ENCODE measurements at regions not wholly inside any gene's neighbourhood (a gene's known extent, or its start where the extent isn't known, plus 50 kb on each side); places are given as distances from the start of the nearest gene placed in this dataset.
"Not testable (repeated sequence)": the region's sequence is repeated elsewhere in the genome, so short reads cannot be mapped to it uniquely, and the experiment has no call there.

DNA sequence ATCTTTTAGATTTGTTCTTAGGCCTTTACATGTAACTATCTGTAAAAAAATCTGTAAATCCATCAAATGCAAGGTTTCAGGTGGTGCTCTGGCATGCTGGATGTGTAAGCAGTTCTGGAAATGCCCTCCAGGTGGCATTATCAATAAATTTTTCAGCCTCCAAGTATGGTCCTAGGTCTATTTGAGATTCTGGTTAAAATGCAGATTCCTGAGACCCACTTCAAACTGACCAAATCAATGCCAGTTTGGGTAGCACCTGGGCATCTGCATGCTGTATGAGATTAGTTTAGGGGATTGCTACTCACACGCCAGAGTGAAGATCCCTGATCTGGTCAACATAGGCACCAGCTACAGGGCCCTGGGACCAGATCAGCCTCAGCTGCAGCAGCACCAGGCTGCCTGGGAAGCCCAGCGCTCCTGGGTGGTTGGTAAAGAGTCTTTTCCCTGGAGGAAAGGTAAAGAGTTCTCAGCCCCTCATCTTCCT, 507.3 kb upstream of the CITED2 start:
- DNase-seq (ENCODE audit: low spot score): peak; percentile 50

DNA sequence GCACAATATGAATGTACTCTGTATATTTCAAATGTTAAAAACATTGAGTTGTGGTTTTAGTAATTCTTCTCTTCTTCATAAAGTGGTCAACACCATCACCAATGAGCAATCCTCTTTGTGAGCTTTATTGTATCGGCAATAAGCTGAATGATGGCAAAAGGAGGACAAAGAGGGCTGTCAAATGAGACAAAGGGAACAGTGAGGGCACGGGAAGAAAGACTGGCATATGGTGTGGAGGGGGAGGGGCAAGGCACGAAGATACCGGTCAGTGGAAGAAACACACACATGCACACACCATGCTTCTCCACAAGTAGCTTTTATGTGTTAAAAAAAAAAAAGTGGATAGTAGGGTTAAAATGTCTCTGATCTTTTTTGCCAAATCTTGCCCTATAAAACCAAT, 506.8 kb upstream of the CITED2 start:
- no peak for DNase-seq (ENCODE audit: low spot score)

DNA sequence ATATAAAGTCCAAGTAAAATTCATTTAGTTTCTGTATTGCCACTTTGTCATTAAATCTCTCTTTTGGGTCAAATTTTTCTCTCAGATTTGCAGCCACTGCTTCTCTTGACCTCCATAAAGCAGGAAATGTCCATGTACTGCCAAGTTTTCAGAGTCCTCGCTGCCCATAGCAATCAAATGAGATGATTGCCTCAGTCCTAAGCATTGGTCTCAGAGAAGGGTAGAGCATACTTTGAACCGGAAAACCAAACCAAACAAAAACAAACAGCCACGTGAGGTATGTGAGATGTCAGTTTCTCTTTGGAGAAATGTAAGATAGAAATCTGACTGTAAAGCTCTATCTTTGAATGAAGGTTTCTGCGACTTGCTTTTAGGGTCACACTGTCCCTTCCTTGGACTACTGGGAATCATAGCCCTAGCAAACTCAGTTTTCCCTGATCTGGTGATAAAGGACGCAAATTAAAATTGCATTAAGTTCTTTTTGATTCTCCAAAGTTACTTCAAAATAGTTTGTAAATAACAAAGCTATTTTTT, 505.4 kb upstream of the CITED2 start:
- DNase-seq (ENCODE audit: low spot score): no peak

DNA sequence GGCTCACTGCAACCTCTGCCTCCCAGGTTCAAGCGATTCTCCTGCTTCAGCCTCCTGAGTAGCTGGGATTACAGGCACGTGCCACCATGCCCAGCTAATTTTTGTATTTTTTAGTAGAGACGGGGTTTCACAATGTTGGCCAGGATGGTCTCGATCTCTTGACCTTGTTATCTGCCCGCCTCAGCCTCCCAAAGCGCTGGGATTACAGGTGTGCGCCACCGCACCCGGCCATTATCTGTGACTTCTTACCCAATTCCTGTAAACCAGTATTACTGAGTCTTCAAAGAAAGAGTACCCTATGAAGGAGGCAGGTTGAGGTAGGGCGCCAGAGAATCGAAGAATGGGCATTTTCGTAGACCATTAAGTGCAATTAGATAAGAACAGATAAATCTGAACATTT, 504.8 kb upstream of the CITED2 start:
- DNase-seq (ENCODE audit: low spot score): not testable (repeated sequence)

DNA sequence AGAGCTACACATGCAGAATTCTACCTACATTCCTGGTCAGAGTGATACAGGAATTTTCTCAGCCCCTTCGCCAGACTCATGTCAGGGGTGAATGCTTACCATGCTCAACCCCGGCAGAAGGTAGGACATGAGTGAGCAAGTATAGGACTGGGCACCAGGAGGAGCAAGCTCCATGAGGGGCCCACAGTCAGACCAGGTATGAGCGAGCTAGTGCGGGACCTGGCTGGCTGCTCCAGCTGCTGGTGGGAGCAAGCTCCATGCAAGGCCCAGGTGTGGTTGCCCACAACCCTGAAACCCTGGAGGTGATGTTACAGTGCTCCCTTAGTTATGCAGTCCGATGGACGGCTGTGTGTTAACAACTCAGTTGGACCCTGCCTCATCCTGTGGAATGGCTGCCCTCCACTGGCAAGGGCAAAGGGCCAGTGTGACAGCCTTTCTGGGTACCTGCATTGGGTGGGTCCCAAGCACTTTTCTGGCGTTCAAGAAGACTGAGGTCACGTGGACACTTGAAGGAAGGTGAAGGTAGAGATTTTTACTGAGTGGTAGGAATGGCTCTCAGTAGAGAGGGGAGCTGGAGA, 503.5 kb upstream of the CITED2 start:
- DNase-seq (ENCODE audit: low spot score): no peak

DNA sequence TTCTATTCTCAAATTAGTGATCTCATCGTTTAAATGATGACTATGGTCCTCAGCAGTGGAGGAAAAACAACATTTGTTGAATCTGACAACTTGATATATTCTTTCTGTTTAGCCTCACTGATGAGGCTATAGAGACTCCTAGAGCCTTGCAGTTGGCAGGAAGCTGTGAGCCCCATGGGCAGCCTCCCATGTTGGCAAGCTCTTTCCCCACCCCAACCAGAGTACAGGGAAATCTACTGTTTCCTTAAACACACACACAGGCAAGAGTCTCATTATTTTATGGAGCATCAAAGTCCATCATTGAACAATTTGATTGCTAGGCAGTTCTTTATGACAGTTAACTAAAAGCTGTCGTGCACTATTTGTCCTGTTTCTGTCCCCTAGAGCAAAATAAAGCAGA, 498.2 kb upstream of the CITED2 start:
- no peak for DNase-seq (ENCODE audit: low spot score)

DNA sequence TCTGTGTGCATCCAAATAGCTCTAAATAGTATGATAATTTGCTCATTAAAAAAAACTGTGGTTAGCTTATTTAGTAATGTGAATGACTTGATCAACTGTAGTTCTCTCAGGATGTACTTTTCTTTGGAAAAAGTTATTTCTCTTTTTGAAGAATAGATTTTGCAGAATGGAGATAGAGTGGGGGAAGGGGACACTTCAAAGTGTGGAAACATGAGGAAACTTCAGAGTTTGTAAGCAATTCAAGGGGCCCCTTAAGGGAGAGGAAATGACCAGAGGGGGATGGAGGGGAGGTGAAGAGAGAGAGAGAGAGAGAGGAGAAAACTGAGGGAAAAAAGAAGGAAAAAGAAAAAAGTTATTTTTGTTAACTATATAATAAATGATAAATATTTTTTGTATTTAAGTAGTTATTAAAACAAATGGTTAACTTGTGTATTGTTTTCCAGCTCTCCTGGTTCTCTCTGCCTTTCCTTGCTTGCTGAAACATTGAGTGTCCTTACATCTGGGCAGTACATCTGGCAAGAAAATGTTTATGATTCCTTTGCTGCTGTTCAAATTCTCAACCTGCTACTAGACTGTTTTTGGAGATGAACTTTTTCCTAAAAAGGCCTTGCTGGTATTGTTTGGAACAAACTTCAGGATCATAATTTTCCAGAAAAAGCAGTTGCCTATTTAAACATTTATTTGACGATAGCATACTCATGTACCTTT, 497.5 kb upstream of the CITED2 start:
- no peak for DNase-seq (ENCODE audit: low spot score)

DNA sequence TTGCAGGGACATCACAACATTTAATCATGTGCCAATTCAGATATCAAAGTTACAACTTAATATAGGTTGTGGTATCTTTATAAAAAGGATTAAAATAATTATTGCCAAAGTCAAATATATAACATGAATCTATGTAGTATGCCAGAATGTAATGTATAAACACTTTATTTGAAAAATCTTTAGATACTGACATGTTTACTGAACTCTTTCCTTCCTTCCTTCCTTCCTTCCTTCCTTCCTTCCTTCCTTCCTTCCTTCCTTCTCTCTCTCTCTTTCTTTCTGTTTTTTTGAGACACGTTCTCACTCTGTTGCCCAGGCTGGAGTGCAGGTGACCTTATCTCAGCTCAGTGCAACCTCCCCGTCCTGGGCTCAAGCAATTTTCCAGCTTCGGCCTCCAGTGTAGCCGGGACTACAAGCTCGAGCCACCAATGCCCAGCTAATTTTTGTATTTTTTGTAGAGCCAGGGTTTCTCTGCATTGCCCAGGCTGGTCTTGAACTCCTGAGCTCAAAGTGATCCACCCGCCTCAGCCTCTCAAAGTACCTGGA, 496.8 kb upstream of the CITED2 start:
- no peak for DNase-seq (ENCODE audit: low spot score)

DNA sequence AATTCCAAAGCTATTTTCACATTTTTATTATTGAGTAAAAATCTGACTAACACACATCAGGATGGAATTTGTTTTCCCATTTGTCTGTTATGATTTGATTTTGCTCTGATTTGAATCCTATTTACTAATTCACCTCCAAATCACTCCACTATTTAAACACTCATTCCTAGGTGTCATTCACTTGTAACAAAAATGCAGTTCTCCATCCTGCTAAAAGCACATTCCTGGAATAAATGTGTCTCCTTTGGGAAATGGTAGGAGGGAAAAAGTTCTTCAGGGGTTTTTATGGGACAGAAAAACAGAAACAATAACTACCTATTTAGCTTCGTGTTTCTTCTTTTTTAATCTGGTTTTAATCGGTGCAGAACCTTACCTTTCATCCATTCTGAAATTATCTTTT, 494.1 kb upstream of the CITED2 start:
- DNase-seq (ENCODE audit: low spot score): no peak

DNA sequence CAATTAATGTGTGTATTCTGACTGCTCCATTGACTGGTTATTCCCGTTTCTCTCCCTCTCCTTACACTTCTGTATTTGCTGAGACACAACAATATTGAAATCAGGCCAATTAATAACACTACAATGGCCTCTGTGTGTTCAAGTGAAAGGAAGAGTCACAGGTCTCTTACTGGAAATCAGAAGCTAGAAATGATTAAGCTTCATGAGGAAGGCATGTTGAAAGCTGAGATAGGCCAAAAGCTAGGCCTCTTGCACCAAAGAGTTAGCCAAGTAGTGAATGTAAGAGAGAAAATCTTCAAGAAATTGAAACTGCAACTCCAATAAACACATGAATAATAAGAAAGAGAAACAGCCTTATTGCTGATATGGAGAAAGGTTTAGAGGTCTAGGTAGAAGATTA, 489.5 kb upstream of the CITED2 start:
- DNase-seq (ENCODE audit: low spot score): no peak

DNA sequence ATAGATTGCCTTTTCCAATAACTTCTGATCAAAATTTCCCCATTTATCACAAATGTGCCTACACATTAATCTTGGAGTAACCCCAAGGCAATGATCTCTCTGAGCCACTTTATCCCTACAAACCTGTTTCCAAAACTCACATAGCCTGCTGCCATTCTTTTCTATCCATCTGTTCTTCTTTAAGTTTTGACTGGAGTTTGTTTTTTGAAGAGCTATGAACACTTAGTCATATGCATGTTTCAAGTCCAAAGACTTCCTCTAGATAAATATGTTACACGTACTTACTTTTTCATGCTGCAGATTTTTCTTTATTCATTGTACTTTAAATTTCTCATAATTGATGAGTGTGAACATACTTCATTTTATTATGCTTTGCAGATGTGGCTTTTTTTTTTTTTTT, 488.9 kb upstream of the CITED2 start:
- no peak for DNase-seq (ENCODE audit: low spot score)

DNA sequence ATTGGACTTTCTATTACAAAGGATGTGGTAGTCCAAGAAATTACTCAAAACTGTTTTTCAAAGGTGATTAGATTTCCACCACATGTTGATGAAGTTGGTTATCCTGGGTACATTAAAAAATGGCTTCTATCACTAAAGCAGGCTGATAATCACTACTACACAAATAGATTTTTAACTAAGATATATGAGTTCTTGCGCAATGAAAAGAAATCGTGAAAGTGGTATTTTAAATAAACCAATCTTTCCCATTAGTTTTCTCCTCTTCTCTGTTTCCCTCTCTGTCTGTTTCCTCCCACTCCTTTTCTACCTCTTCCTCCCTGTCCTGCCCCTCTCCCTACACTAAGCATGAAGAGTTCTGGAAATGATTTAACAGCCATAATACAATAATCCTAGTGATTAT, 487.9 kb upstream of the CITED2 start:
- DNase-seq (ENCODE audit: low spot score): no peak

DNA sequence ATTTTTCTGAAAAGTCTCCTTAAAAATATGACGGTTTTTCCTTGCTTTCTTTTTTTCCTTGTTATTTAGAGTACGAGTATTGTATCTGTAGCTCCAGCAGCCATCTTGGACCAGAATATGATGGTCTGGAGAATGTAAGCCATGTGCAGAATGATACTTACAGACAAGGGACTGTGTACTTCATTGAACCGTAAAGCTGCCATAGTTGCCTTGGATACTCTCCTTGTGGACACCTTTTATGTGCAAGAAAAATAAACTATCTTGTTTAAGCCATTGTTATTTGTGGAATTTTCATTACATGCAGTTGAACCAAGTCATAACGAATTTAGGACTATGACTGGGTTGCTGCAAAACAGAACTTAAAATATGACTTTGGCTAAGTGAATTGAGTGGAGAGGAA, 485.8 kb upstream of the CITED2 start:
- DNase-seq (ENCODE audit: low spot score): no peak

DNA sequence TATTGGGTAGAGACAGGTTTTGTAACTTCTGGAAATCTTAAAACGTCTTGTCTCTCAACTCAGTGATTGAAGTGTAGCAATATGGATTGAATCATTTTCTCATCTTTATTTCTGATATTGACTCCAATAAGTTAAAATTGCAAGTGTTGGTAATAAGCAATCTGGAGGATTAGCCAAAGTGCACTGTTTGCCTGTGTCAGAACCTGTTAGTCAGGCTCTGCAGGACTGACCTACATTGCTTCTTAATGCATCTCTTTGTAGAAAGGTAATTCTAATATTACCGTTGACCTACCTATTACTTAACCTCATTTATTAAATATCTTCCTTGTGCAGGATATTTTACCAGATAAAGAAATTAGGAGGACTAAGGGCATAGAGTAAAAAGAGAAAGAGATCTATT, 484.0 kb upstream of the CITED2 start:
- DNase-seq (ENCODE audit: low spot score): no peak

DNA sequence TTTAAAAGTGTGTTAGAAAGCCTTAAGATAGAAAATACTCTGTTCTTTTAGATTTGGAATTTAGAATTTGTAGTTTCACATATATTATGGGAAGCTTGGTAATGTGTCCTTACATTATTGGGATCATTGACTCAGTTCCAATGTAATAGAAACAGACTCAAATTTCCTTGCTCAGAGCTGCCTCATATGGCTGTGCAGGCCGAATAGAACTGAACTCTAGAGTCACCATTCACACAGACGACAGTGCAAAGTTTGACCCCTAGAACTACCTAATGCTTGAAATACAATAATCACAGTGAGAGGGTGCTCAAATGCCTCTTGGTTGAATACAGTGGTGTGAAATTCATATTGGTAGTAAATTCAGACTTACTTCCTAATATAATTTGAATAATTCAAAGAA, 482.7 kb upstream of the CITED2 start:
- no peak for DNase-seq (ENCODE audit: low spot score)

DNA sequence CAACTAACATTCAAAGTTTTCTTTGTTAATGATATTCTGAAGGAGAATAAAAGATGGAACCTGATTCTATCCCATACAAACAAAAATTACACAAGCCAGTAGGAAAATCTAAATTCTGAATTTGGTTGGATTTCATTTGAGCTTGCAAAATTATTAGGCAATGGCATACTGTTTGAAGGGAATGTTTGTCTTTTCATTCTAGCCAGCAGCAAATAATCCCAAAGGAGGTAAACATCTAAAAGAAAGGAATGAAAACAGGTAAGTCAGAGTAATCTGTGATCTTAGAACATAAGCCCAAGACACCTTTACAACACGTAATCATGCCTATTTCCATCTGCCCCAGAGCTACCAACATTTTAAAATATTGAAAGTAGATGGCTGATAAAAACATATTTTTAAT, 482.1 kb upstream of the CITED2 start:
- DNase-seq (ENCODE audit: low spot score): no peak

DNA sequence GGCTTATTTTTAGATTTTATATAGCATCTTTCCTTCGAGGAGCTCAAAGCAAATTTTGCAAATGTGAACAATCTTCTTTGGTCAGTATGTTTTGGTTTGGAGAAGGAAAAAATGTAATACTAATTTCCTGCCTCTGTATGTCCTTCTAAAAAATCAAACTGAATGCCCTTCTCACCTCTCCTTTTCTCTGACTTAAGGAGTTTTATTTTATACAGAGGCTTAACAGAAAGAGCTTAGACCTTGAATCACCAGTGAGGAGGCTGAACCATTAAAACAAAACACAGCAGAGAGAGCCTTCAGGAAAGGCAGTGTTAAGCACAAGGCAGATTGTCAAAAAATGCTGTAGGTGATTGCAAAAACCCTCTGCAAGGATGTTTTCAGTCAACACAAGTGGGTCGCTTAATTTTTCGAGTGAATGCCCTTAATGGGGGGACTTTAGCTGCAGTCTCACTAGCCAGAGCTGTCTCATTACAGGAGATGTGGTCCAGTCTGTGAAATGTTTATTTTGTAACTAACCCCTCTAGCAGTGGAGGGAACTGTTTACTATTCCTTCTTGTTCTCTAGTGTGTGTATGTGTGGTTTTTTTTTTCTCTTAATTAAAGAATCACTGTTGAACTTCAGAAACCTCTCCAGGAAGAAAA, 481.3 kb upstream of the CITED2 start:
- no peak for DNase-seq (ENCODE audit: low spot score)

DNA sequence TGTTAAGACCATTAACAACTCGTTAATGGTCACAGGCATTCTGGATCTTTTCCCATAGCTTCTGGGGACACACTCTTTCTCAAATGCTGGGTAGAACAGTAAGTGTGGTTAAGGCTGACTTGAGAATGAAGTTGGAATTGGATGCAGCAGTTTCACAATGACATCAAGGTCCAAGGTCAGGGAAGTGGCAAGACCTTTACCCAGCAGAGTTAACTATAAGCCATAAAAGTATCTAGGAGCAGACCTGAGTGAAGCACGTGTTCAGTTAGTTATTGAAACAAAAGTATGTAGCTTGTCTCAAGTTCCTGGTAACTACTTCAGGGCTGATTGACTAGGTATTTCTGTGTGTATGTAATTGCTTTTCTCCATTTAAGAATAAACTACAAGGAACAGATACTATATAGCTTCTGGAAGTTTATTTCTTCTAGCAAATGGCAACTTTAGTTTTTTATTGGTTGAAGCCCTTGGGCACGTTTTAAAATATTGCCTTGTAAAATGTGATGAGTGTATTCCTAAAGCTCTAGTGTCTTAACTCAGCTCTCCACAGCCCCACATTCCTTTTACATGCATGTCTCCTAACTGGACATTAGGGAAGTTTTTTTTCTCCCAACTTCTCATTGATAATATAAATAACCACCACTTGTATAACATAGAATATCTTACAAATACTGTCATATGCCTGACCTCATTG, 479.0 kb upstream of the CITED2 start:
- no peak for DNase-seq (ENCODE audit: low spot score)

DNA sequence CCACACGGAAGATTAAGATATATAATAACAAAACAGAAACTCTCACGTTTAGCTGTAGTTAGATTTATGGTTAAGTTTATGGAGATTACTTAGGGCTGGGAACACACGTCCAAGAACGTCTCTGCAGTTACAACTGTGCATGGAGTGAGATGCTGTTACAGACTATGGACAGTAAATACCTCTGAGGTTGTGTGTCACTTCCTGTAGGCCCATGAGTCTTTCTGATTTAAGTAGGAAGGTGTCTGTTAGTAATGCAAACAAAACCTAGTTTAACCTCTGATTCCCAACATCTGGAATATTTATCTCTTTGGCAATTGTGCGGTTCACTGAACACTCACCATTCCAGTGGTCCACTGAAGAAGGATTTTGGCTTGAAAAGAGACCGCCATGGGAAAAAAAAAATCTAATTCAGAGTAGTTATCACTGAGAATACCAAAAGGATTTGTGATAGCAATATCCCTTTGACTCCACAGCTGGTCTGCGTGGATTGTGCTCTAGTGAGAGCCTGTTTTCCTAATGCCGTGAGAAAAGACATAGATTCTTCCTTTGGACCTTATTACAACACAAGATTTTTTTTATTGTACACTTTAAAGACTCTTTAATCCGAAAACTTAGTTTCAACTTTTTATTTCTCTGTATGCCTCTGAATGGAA, 478.2 kb upstream of the CITED2 start:
- DNase-seq (ENCODE audit: low spot score): no peak

DNA sequence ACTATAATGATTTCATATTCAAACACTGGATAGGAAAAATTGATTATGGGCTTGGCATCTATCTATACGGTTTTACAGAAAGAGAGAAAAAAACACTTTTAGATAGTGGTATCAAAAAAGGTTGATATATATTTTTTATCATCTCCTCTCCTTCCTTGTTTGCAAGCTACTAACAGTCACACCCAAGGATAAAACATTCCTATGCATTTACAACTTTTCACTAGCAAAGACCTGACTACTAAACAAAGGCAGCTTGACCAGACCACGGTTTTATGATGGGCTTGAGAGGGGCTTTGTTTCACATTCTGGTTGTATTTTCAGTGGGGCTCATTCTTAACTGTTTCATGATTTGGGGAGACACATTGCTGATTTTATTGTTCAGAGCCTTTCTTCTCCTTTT, 477.6 kb upstream of the CITED2 start:
- no peak for DNase-seq (ENCODE audit: low spot score)

DNA sequence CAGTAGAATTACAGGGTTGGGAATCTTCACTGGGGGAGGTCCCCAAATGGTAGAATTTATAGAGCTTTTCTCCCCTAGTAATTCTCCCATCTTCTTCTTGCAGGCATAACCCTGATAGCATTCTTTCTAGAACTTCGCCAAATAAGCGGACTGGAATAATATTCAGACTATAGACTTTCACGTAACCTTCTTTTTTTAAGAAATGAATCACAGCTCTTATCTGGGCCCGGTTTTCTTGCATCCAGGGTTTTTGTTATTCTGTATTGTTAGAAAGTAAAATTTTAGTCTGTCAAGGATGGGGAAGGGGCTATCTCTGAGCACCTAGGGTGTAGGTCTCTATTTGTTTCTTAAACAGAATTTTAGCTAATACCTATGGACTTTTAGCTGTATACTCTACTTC, 476.8 kb upstream of the CITED2 start:
- no peak for DNase-seq (ENCODE audit: low spot score)

DNA sequence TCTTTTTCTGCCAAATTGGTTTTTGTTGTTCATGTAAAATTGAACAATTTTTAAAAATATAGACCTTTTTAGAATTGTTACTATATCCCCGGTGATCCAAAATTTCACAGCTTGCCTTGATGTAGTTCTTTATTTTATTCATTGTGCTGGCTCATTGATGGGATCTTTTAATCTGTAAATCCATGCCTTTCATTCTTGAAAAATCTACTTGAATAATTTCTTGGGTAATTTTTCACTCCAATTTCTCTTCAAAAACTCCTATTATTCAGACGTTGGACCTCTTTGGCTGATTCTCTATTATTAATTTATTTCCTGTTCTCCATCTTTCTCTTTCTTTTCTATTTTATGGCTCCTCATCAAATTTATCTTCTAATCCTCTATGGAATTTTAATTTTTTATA, 476.1 kb upstream of the CITED2 start:
- no peak for DNase-seq (ENCODE audit: low spot score)

Measured in D341Med (cell line).